Inflammatory macrophage treated with lipopolysaccharide for 4 hours (primary cell): ENCODE measurements at regions not wholly inside any gene's neighbourhood (a gene's known extent, or its start where the extent isn't known, plus 50 kb on each side); places are given as distances from the start of the nearest gene placed in this dataset.

Experiments
- DNase-seq: peaks from one replicate; pipeline ENCODE4 v3.0.0-alpha.2; 2020

GRCh38 chr9:87259543-87260518 is 237.8 kb upstream of the DAPK1 start:
- DNase-seq, result no peak

GRCh38 chr9:87263291-87263690 is 234.4 kb upstream of the DAPK1 start:
- DNase-seq, result no peak

- no peak for DNase-seq
Measured at GRCh38 chr9:87266697-87267096, 231.0 kb upstream of the DAPK1 start.

- DNase-seq, result no peak
Measured at GRCh38 chr9:87267251-87268070, 230.2 kb upstream of the DAPK1 start.

GRCh38 chr9:87269296-87270176 is 228.1 kb upstream of the DAPK1 start:
- DNase-seq, result no peak

GRCh38 chr9:87270221-87270847 is 227.3 kb upstream of the DAPK1 start:
- DNase-seq, result no peak

GRCh38 chr9:87270848-87271234 is 226.8 kb upstream of the DAPK1 start:
- no peak for DNase-seq

- DNase-seq, result no peak
Measured at GRCh38 chr9:87271696-87272477, 225.8 kb upstream of the DAPK1 start.

- no peak for DNase-seq
Measured at GRCh38 chr9:87275047-87275725, 222.5 kb upstream of the DAPK1 start.

GRCh38 chr9:87276327-87276841 is 221.3 kb upstream of the DAPK1 start:
- DNase-seq, result no peak

- DNase-seq, result no peak
Measured at GRCh38 chr9:87276851-87277261, 220.8 kb upstream of the DAPK1 start.

GRCh38 chr9:87277346-87277745 is 220.3 kb upstream of the DAPK1 start:
- DNase-seq, result no peak

GRCh38 chr9:87278971-87279733 is 218.5 kb upstream of the DAPK1 start:
- DNase-seq, result no peak

- DNase-seq, result no peak
Measured at GRCh38 chr9:87280421-87280820, 217.2 kb upstream of the DAPK1 start.

GRCh38 chr9:87282538-87282937 is 215.1 kb upstream of the DAPK1 start:
- no peak for DNase-seq

GRCh38 chr9:87283585-87283984 is 214.1 kb upstream of the DAPK1 start:
- DNase-seq, result no peak

- DNase-seq, result no peak
Measured at GRCh38 chr9:87285183-87285850, 212.3 kb upstream of the DAPK1 start.

- no peak for DNase-seq
Measured at GRCh38 chr9:87286506-87286905, 211.2 kb upstream of the DAPK1 start.
